Cardiac muscle cell (in vitro differentiated cells and primary cell): ENCODE measurements at regions not wholly inside any gene's neighbourhood (a gene's known extent, or its start where the extent isn't known, plus 50 kb on each side); places are given as distances from the start of the nearest gene placed in this dataset.

Experiments used
- DNase-seq, 2 donors: peaks; one replicate each; pipeline versions ENCODE4 v3.0.0 to v3.0.0-alpha.2; 2010 to 2017; ENCODE audit warnings: low read depth in 1 of 2, low spot score in 1 of 2
- H3K27ac ChIP-seq: fragments of 200-600 bp; sonication (generic); 2 replicates; pipeline ENCODE4 v1.5.1; 2016
- H3K27me3 ChIP-seq: fragments of 200-600 bp; sonication (generic); 2 replicates; pipeline ENCODE4 v1.6.0; 2016; ENCODE audit warnings: control low read depth
- H3K36me3 ChIP-seq: fragments of 200-600 bp; sonication (generic); 2 replicates; pipeline ENCODE4 v1.5.1; 2016; ENCODE audit warnings: control low read depth
- H3K4me1 ChIP-seq: fragments of 200-600 bp; sonication (generic); 2 replicates; pipeline ENCODE4 v1.8.1; 2017; ENCODE audit warnings: low read depth, mild to moderate bottlenecking, mixed run types
- H3K4me3 ChIP-seq: fragments of 200-600 bp; sonication (generic); 2 replicates; pipeline ENCODE4 v1.5.1; 2016; ENCODE audit warnings: mild to moderate bottlenecking
- H3K9me3 ChIP-seq: fragments of 200-600 bp; sonication (generic); 2 replicates; pipeline ENCODE4 v1.5.1; 2017; ENCODE audit warnings: low read depth, mild to moderate bottlenecking, control low read depth
- CTCF ChIP-seq: IDR thresholded peaks from 2 replicates; pipeline ENCODE4 v1.5.1; 2012; ENCODE audit warnings: low read depth, mild to moderate bottlenecking, low read length

DNA sequence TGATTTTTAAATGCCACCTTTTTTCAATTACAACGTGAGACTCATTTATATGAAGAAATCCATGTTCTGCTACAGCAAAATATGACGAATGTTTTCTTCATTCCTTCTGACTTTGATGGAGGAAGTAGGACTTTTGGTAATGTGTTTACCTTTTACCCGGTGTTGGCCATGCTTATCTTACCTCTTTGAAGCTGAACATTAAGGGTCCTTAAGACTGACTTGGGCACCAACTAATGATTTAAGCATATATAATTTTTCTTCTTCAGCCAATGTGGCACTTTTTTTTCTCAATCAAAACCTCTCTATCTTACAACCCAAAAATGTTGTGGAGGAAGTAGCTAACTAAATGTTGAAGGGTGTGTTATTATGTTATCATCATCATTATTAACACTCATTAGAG, 337.5 kb downstream of the EPHA7 start:
- TF ChIP-seq CTCF = no peak
- Histone ChIP-seq H3K36me3 (no peaks in the 10 kb centered on the region), H3K4me3 (no peak overlapping the region), H3K27me3 (no peaks in the 10 kb centered on the region), H3K9me3 (no peaks in the 10 kb centered on the region), H3K27ac (no peak overlapping the region), H3K4me1 (peaks cover 13% of the 10 kb centered on the region)
- DNase-seq = no peak

DNA sequence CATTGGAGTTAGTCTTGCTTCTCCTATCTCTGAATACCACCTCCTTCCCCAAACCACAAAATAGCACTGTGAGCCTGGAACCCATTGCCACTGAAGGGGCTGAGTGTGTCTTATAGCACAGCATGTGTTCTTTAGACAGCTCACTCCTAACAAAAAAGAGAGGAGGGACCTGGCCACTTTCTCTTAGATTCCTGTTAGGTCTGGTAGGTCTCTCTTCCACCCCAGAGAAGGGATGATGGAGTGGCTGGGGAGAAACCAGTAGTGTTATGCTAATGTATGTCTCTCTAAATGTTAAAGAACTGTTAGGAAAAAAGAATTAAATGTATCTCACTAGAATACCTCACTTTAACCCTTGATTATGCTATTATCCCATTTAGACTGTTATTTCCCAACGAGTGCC, 340.3 kb downstream of the EPHA7 start:
- Histone ChIP-seq H3K36me3 (no peaks in the 10 kb centered on the region), H3K4me1 (peaks cover 13% of the 10 kb centered on the region), H3K9me3 (no peaks in the 10 kb centered on the region), H3K27me3 (no peaks in the 10 kb centered on the region), H3K27ac (no peak overlapping the region), H3K4me3 (no peak overlapping the region)
- no peak for DNase-seq
- no peak for TF ChIP-seq CTCF

DNA sequence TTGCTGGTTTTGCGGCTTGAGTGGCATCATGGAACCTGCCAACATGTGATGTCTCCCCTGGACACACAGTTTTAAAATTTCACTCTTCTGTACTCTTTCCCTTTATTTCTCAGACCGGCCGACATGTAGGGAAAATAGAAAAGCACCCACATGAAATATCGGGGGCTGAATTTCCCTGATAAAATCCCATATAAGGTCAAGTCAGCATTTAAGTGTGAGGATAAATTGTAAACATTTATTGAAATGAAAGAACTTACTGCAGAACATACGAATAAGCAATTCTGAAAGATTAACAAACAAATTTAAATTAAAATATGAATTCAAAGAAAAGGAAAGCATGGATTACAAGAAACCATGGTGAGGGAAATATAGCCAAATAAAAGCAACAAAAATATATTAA, 345.5 kb downstream of the EPHA7 start:
- Histone ChIP-seq H3K4me3 (no peak overlapping the region), H3K4me1 (no peaks in the 10 kb centered on the region), H3K36me3 (no peaks in the 10 kb centered on the region), H3K27me3 (no peaks in the 10 kb centered on the region), H3K27ac (no peak overlapping the region), H3K9me3 (no peaks in the 10 kb centered on the region)
- no peak for DNase-seq
- TF ChIP-seq CTCF = no peak

GRCh38 chr6:93069856-93070255, 349.5 kb downstream of the EPHA7 start:
- no peak for TF ChIP-seq CTCF
- DNase-seq = peak in 1 of 2 donors; percentile 68
- Histone ChIP-seq H3K4me1 (no peaks in the 10 kb centered on the region), H3K36me3 (no peaks in the 10 kb centered on the region), H3K9me3 (no peaks in the 10 kb centered on the region), H3K4me3 (no peak overlapping the region), H3K27me3 (no peaks in the 10 kb centered on the region), H3K27ac (peak overlapping the region; percentile 52)

DNA sequence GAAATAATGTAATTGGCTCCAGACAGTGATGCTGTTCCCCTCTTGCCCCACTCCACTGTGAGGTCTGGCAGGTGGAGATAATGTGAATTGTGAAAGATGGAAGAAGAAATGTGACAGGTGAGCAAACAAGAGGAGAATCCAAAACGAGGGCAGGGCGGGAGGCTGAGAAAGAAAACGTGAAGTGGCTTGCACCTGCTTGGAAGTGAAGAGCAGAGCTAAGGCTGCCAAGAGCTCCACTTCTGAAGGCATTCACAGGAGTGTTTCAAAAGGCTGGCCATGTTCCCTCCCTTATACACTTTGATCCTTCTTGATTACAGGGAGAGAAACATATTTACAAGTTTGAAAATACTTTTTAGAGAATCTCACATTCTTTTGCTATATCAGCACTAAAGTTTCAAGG, 359.4 kb downstream of the EPHA7 start:
- H3K4me1 ChIP-seq = peaks cover 4% of the 10 kb centered on the region
- no peaks in the 10 kb centered on the region for H3K36me3 ChIP-seq
- H3K9me3 ChIP-seq = no peaks in the 10 kb centered on the region
- TF ChIP-seq CTCF = no peak
- no peaks in the 10 kb centered on the region for H3K27me3 ChIP-seq
- no peak overlapping the region for H3K27ac ChIP-seq
- no peak overlapping the region for H3K4me3 ChIP-seq
- DNase-seq = peak in 1 of 2 donors; percentile 5

DNA sequence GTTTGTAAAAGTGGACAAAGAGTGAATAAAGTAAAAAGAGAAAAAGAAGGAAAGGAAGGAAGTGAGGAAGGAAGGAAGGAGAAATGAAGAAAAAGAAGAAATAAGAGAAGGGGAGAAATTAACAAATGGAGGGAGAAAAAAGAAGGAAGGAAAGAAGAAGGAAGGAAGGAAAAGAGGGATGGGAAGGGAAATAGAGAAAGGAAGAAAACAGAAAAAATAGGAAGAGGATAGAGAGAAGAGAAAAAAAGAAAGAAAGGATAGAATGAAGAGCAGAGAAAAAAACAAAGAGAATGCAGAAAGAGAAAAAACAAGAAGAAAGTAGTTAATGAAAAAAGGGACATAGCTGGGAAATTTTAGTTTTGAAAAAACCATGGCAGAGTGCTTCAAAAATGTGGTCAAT, 361.8 kb downstream of the EPHA7 start:
- Histone ChIP-seq H3K4me1 (peaks cover 4% of the 10 kb centered on the region), H3K9me3 (no peaks in the 10 kb centered on the region), H3K36me3 (no peaks in the 10 kb centered on the region), H3K27me3 (no peaks in the 10 kb centered on the region), H3K27ac (no peak overlapping the region), H3K4me3 (no peak overlapping the region)
- no peak for DNase-seq
- TF ChIP-seq CTCF = no peak
